GM23338 (cell line): ENCODE measurements at regions not wholly inside any gene's neighbourhood (a gene's known extent, or its start where the extent isn't known, plus 50 kb on each side); places are given as distances from the start of the nearest gene placed in this dataset.

Source experiments
- ATAC-seq: fragments of 200-7000 bp; cut with Tn5 transposase; 3 replicates; pipeline ENCODE4 v1.9.1; 2020
- DNase-seq: peaks from one replicate; pipeline ENCODE4 v3.0.0-alpha.2; 2015; ENCODE audit warnings: low spot score
- H2AFZ ChIP-seq: fragments of 200-600 bp; sonication (generic); 2 replicates; pipeline ENCODE4 v1.8.0; 2016; ENCODE audit warnings: antibody characterized with exemption, mild to moderate bottlenecking, moderate library complexity
- H3F3A ChIP-seq: fragments of 200-600 bp; sonication (generic); replicated peaks from 2 replicates; pipeline ENCODE4 v1.8.0; 2017; ENCODE audit warnings: antibody characterized with exemption, mixed run types, low read depth
- H3K27ac ChIP-seq: fragments of 200-600 bp; sonication (generic); 2 replicates; pipeline ENCODE4 v1.6.1; 2016; ENCODE audit warnings: low read depth
- H3K27me3 ChIP-seq: fragments of 200-600 bp; sonication (generic); 2 replicates; pipeline ENCODE4 v1.8.0; 2016; ENCODE audit warnings: mild to moderate bottlenecking, mixed run types, moderate library complexity; ENCODE audit not compliant: insufficient read depth
- H3K36me3 ChIP-seq: fragments of 200-600 bp; sonication (generic); 2 replicates; pipeline ENCODE4 v1.8.0; 2016; ENCODE audit warnings: mild to moderate bottlenecking; ENCODE audit not compliant: insufficient read depth
- H3K4me1 ChIP-seq: fragments of 200-600 bp; sonication (generic); 2 replicates; pipeline ENCODE4 v1.8.0; 2016; ENCODE audit warnings: mild to moderate bottlenecking, moderate library complexity; ENCODE audit not compliant: insufficient read depth
- H3K4me2 ChIP-seq: fragments of 200-600 bp; sonication (generic); 2 replicates; pipeline ENCODE4 v1.7.1; 2017; ENCODE audit warnings: mixed run types
- H3K4me3 ChIP-seq: fragments of 200-600 bp; sonication (generic); 2 replicates; pipeline ENCODE4 v1.6.1; 2016; ENCODE audit warnings: mixed run types
- H3K79me2 ChIP-seq: fragments of 200-600 bp; sonication (generic); replicated peaks from 2 replicates; pipeline ENCODE4 v1.8.0; 2017; ENCODE audit warnings: mild to moderate bottlenecking; ENCODE audit not compliant: insufficient read depth
- H3K9me2 ChIP-seq: fragments of 200-600 bp; sonication (generic); 2 replicates; pipeline ENCODE4 v1.8.0; 2017; ENCODE audit not compliant: insufficient read depth
- H4K20me1 ChIP-seq: fragments of 200-600 bp; sonication (generic); replicated peaks from 2 replicates; pipeline ENCODE4 v1.8.0; 2017; ENCODE audit warnings: mild to moderate bottlenecking; ENCODE audit not compliant: insufficient read depth
- H3K27ac Mint-ChIP-seq: 2 replicates; pipeline ENCODE4 v1.8.0; 2020; ENCODE audit warnings: inconsistent platforms, mild to moderate bottlenecking, moderate library complexity, mixed read lengths
- H3K27me3 Mint-ChIP-seq: 3 replicates; pipeline ENCODE4 v1.8.0; 2022; ENCODE audit warnings: low read depth, mild to moderate bottlenecking, moderate library complexity, mixed read lengths, inconsistent platforms; ENCODE audit not compliant: insufficient read depth, poor library complexity
- H3K36me3 Mint-ChIP-seq: 3 replicates; pipeline ENCODE4 v1.8.0; 2021; ENCODE audit warnings: low read depth, mild to moderate bottlenecking, inconsistent platforms, moderate library complexity, mixed read lengths
- H3K4me1 Mint-ChIP-seq: 3 replicates; pipeline ENCODE4 v1.8.0; 2020; ENCODE audit warnings: mild to moderate bottlenecking, inconsistent platforms, mixed read lengths
- H3K4me3 Mint-ChIP-seq: 3 replicates; pipeline ENCODE4 v1.8.0; 2021; ENCODE audit warnings: moderate library complexity, mild to moderate bottlenecking, inconsistent platforms, mixed read lengths
- H3K9me3 Mint-ChIP-seq: 3 replicates; pipeline ENCODE4 v1.8.0; 2020; ENCODE audit warnings: moderate library complexity, mild to moderate bottlenecking, inconsistent platforms, mixed read lengths
- EZH2 ChIP-seq: fragments of 200-600 bp; sonication (generic); IDR thresholded peaks from one replicate; pipeline ENCODE4 v1.8.0; 2017; ENCODE audit warnings: antibody characterized with exemption, mild to moderate bottlenecking, low read depth; ENCODE audit not compliant: unreplicated experiment
- EZH2phosphoT487 ChIP-seq: fragments of 200-600 bp; sonication (generic); IDR thresholded peaks from one replicate; pipeline ENCODE4 v1.8.1; 2018; ENCODE audit warnings: antibody characterized with exemption; ENCODE audit not compliant: unreplicated experiment
- NANOG ChIP-seq: IDR thresholded peaks from 2 replicates; pipeline ENCODE4 v1.6.1; 2016; ENCODE audit warnings: antibody characterized with exemption, borderline replicate concordance
- POLR2AphosphoS5 ChIP-seq: IDR thresholded peaks from 2 replicates; pipeline ENCODE4 v1.6.1; 2016; ENCODE audit warnings: antibody characterized with exemption, low read depth
- STAT1 ChIP-seq: IDR thresholded peaks from one replicate; pipeline ENCODE4 v1.6.1; 2016; ENCODE audit warnings: antibody characterized with exemption; ENCODE audit not compliant: unreplicated experiment
- ZNF331 ChIP-seq: fragments of 250-450 bp; sonication (Bioruptor Pico); IDR thresholded peaks from 2 replicates; pipeline ENCODE4 v1.5.0; 2020; ENCODE audit warnings: low read depth, mild to moderate bottlenecking, moderate library complexity
- TF ChIP-seq, protein P1 (sequence below): fragments of 250-450 bp; sonication (Bioruptor Pico); IDR thresholded peaks from 2 replicates; pipeline ENCODE4 v1.5.0; 2020; ENCODE audit warnings: mild to moderate bottlenecking, moderate library complexity
- TF ChIP-seq, protein P2 (sequence below): IDR thresholded peaks from 2 replicates; pipeline ENCODE4 v1.6.1; 2016; ENCODE audit warnings: antibody characterized with exemption
- TF ChIP-seq, protein P3 (sequence below): IDR thresholded peaks from one replicate; pipeline ENCODE4 v1.6.1; 2018; ENCODE audit warnings: antibody characterized with exemption; ENCODE audit not compliant: unreplicated experiment
- TF ChIP-seq, protein P4 (sequence below), 2 experiments: fragments of 200-600 bp in 1 of 2; sonication (generic) in 1 of 2; conservative IDR thresholded peaks; 2 replicates each; pipeline versions ENCODE4 v1.5.1 to v1.6.1; 2016 to 2017; ENCODE audit warnings: antibody characterized with exemption in 2 of 2, low read depth in 2 of 2, mild to moderate bottlenecking in 2 of 2, moderate library complexity in 1 of 2

DNA sequence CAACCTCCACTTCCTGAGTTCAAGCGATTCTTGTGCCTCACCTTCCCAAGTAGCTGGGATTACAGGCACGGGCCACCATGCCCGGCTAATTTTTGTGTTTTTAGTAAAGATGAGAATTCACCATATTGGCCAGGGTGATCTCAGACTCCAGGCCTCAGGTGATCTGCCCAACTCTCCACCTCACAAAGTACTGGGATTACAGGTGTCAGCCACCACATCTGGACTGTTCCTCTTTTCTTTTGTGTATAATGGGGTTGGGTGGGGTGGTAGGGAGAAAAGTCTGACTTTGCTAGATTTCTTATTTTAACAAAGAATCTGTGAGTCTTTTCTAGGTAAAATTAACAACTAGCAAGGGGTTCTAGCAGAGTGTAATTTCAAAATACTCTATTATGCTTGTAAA, 92.7 kb upstream of the AMN1 start (continued):
- TF ChIP-seq, protein P1, sequence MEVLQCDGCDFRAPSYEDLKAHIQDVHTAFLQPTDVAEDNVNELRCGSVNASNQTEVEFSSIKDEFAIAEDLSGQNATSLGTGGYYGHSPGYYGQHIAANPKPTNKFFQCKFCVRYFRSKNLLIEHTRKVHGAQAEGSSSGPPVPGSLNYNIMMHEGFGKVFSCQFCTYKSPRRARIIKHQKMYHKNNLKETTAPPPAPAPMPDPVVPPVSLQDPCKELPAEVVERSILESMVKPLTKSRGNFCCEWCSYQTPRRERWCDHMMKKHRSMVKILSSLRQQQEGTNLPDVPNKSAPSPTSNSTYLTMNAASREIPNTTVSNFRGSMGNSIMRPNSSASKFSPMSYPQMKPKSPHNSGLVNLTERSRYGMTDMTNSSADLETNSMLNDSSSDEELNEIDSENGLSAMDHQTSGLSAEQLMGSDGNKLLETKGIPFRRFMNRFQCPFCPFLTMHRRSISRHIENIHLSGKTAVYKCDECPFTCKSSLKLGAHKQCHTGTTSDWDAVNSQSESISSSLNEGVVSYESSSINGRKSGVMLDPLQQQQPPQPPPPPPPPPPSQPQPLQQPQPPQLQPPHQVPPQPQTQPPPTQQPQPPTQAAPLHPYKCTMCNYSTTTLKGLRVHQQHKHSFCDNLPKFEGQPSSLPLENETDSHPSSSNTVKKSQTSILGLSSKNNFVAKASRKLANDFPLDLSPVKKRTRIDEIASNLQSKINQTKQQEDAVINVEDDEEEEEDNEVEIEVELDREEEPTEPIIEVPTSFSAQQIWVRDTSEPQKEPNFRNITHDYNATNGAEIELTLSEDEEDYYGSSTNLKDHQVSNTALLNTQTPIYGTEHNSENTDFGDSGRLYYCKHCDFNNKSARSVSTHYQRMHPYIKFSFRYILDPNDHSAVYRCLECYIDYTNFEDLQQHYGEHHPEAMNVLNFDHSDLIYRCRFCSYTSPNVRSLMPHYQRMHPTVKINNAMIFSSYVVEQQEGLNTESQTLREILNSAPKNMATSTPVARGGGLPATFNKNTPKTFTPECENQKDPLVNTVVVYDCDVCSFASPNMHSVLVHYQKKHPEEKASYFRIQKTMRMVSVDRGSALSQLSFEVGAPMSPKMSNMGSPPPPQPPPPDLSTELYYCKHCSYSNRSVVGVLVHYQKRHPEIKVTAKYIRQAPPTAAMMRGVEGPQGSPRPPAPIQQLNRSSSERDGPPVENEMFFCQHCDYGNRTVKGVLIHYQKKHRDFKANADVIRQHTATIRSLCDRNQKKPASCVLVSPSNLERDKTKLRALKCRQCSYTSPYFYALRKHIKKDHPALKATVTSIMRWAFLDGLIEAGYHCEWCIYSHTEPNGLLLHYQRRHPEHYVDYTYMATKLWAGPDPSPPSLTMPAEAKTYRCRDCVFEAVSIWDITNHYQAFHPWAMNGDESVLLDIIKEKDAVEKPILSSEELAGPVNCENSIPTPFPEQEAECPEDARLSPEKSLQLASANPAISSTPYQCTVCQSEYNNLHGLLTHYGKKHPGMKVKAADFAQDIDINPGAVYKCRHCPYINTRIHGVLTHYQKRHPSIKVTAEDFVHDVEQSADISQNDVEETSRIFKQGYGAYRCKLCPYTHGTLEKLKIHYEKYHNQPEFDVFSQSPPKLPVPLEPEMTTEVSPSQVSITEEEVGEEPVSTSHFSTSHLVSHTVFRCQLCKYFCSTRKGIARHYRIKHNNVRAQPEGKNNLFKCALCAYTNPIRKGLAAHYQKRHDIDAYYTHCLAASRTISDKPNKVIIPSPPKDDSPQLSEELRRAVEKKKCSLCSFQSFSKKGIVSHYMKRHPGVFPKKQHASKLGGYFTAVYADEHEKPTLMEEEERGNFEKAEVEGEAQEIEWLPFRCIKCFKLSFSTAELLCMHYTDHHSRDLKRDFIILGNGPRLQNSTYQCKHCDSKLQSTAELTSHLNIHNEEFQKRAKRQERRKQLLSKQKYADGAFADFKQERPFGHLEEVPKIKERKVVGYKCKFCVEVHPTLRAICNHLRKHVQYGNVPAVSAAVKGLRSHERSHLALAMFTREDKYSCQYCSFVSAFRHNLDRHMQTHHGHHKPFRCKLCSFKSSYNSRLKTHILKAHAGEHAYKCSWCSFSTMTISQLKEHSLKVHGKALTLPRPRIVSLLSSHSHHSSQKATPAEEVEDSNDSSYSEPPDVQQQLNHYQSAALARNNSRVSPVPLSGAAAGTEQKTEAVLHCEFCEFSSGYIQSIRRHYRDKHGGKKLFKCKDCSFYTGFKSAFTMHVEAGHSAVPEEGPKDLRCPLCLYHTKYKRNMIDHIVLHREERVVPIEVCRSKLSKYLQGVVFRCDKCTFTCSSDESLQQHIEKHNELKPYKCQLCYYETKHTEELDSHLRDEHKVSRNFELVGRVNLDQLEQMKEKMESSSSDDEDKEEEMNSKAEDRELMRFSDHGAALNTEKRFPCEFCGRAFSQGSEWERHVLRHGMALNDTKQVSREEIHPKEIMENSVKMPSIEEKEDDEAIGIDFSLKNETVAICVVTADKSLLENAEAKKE, result no peak

DNA sequence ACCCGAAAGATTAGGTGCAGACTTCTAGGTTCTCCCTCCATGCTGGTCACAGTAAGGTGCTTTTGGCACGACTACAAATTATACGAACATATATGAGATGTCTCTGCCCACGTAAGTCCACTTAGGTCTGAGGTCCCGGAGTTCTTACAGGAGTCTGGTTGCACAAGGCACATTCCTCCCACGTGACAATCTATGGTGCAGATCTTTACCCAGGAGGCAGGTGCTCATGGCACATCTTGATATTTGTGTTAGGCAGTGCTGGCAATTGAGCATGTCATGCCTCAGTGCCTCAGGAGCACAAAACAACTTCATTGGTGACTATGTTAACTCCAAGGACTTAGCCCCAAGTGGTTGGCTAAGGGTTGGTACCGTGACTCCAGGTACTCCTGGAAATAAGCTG, 92.0 kb upstream of the AMN1 start:
- Histone ChIP-seq H3K4me3 (no peak overlapping the region), H3K4me1 (no peaks in the 10 kb centered on the region), H3K4me2 (no peak overlapping the region), H3F3A (no peaks in the 10 kb centered on the region), H3K79me2 (no peaks in the 10 kb centered on the region), H3K9me2 (no peaks in the 10 kb centered on the region), H3K27ac (no peak overlapping the region), H4K20me1 (no peaks in the 10 kb centered on the region), H2AFZ (peak overlapping the region; percentile 78), H3K36me3 (no peaks in the 10 kb centered on the region), H3K27me3 (no peaks in the 10 kb centered on the region)
- no peaks in the 10 kb centered on the region for H3K4me1 Mint-ChIP-seq
- no peak overlapping the region for H3K4me3 Mint-ChIP-seq
- ATAC-seq (no peak), DNase-seq (no peak)
- H3K27ac Mint-ChIP-seq, result no peak overlapping the region
- H3K36me3 Mint-ChIP-seq, result peaks cover 13% of the 10 kb centered on the region; the same call in 2 of the 3 replicates
- peaks cover 1% of the 10 kb centered on the region for H3K27me3 Mint-ChIP-seq
- H3K9me3 Mint-ChIP-seq, result peaks cover 21% of the 10 kb centered on the region
- TF ChIP-seq NANOG, result no peak
- no peak for TF ChIP-seq ZNF331
- TF ChIP-seq, protein P2, sequence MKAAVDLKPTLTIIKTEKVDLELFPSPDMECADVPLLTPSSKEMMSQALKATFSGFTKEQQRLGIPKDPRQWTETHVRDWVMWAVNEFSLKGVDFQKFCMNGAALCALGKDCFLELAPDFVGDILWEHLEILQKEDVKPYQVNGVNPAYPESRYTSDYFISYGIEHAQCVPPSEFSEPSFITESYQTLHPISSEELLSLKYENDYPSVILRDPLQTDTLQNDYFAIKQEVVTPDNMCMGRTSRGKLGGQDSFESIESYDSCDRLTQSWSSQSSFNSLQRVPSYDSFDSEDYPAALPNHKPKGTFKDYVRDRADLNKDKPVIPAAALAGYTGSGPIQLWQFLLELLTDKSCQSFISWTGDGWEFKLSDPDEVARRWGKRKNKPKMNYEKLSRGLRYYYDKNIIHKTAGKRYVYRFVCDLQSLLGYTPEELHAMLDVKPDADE, result no peak
- no peak for TF ChIP-seq POLR2AphosphoS5
- no peak for TF ChIP-seq EZH2phosphoT487
- TF ChIP-seq, protein P3, sequence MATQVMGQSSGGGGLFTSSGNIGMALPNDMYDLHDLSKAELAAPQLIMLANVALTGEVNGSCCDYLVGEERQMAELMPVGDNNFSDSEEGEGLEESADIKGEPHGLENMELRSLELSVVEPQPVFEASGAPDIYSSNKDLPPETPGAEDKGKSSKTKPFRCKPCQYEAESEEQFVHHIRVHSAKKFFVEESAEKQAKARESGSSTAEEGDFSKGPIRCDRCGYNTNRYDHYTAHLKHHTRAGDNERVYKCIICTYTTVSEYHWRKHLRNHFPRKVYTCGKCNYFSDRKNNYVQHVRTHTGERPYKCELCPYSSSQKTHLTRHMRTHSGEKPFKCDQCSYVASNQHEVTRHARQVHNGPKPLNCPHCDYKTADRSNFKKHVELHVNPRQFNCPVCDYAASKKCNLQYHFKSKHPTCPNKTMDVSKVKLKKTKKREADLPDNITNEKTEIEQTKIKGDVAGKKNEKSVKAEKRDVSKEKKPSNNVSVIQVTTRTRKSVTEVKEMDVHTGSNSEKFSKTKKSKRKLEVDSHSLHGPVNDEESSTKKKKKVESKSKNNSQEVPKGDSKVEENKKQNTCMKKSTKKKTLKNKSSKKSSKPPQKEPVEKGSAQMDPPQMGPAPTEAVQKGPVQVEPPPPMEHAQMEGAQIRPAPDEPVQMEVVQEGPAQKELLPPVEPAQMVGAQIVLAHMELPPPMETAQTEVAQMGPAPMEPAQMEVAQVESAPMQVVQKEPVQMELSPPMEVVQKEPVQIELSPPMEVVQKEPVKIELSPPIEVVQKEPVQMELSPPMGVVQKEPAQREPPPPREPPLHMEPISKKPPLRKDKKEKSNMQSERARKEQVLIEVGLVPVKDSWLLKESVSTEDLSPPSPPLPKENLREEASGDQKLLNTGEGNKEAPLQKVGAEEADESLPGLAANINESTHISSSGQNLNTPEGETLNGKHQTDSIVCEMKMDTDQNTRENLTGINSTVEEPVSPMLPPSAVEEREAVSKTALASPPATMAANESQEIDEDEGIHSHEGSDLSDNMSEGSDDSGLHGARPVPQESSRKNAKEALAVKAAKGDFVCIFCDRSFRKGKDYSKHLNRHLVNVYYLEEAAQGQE, result no peak
- TF ChIP-seq EZH2, result no peak
- TF ChIP-seq STAT1, result no peak
- TF ChIP-seq, protein P4, sequence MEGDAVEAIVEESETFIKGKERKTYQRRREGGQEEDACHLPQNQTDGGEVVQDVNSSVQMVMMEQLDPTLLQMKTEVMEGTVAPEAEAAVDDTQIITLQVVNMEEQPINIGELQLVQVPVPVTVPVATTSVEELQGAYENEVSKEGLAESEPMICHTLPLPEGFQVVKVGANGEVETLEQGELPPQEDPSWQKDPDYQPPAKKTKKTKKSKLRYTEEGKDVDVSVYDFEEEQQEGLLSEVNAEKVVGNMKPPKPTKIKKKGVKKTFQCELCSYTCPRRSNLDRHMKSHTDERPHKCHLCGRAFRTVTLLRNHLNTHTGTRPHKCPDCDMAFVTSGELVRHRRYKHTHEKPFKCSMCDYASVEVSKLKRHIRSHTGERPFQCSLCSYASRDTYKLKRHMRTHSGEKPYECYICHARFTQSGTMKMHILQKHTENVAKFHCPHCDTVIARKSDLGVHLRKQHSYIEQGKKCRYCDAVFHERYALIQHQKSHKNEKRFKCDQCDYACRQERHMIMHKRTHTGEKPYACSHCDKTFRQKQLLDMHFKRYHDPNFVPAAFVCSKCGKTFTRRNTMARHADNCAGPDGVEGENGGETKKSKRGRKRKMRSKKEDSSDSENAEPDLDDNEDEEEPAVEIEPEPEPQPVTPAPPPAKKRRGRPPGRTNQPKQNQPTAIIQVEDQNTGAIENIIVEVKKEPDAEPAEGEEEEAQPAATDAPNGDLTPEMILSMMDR (conservative IDR thresholded peaks at IDR 0.05; ENCODE audit: low read depth in 2 of 2), result no peak
